ENCODE measurements at regions not wholly inside any gene's neighbourhood (a gene's known extent, or its start where the extent isn't known, plus 50 kb on each side); places are given as distances from the start of the nearest gene placed in this dataset.

DNA sequence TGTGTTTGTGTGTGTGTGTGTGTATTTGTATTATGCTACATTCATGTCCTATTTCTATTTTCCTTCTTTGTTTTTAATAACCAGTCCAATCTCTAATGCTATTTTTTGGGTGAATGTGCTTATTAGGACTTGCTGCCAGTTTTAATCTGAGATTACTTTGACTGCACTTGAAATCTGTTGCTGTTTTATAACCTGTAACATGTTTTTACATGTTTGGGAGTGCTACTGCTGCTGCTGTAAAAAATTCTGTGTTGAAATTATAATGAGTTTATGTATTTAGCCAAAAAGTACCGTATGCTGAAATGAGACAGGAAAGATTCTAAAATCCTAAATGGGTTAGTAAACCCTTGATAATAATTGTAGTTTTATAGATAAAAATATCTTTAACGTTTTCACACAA lies 104.7 kb upstream of the SSBP2 start:
- no peak overlapping the region for H3K4me3 ChIP-seq
- intact Hi-C loops (cut with DNase I): loop anchor here (5.0 to 10.0 kb wide), 2 partner anchors 309 to 312 kb away; no protein-coding TSS in a partner anchor
- peak overlapping the region; percentile 60 for H3K27ac ChIP-seq
- TF ChIP-seq, protein P1, sequence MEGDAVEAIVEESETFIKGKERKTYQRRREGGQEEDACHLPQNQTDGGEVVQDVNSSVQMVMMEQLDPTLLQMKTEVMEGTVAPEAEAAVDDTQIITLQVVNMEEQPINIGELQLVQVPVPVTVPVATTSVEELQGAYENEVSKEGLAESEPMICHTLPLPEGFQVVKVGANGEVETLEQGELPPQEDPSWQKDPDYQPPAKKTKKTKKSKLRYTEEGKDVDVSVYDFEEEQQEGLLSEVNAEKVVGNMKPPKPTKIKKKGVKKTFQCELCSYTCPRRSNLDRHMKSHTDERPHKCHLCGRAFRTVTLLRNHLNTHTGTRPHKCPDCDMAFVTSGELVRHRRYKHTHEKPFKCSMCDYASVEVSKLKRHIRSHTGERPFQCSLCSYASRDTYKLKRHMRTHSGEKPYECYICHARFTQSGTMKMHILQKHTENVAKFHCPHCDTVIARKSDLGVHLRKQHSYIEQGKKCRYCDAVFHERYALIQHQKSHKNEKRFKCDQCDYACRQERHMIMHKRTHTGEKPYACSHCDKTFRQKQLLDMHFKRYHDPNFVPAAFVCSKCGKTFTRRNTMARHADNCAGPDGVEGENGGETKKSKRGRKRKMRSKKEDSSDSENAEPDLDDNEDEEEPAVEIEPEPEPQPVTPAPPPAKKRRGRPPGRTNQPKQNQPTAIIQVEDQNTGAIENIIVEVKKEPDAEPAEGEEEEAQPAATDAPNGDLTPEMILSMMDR (IDR thresholded peaks at IDR 0.05): no peak
- no peaks in the 10 kb centered on the region for H3K27me3 ChIP-seq (ENCODE audit: insufficient read depth in 3 of 3, low read length in 2 of 3)
- ATAC-seq (no peak), DNase-seq (no peak)
- H3K36me3 ChIP-seq (ENCODE audit: insufficient read depth in 1 of 2, low read depth in 1 of 2): no peaks in the 10 kb centered on the region
- no peaks in the 10 kb centered on the region for H3K9me3 ChIP-seq
- WGBS, 3 donors: 30 to 36% (median 34%) methylated on average over 2 of the region's 2 CpGs
- H3K4me1 ChIP-seq: peaks cover 44% of the 10 kb centered on the region

DNA sequence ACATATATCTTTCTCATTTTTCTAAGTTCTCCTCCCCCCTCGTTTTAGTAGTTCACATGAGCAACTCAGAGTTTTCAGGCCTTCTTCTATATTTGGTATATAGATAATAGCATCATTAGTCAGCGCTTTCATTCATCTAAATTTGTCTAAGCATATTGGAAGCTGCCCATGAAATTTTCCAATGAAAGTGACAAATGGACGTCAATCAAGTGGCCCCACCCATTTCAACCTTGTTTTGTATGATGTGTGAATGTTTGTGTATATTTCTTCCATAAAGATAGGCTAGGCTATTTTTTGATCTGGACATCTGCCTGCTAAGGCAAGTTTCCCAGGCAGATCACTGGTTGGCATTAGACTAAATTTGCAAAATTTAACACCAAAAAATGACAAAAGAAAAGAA lies 104.0 kb upstream of the SSBP2 start:
- peak overlapping the region; percentile 60 for H3K27ac ChIP-seq
- WGBS, 3 donors: 24 to 34% (median 27%) methylated on average over 3 of the region's 3 CpGs
- intact Hi-C loops (cut with DNase I): loop anchor here (5.0 to 10.0 kb wide), 6 partner anchors 68 to 348 kb away; partner anchors contain the start of gene ATG10 (in 2 of the 2)
- peaks cover 51% of the 10 kb centered on the region for H3K4me1 ChIP-seq
- H3K9me3 ChIP-seq: no peaks in the 10 kb centered on the region
- H3K27me3 ChIP-seq (ENCODE audit: insufficient read depth in 3 of 3, low read length in 2 of 3): no peaks in the 10 kb centered on the region
- H3K36me3 ChIP-seq (ENCODE audit: insufficient read depth in 1 of 2, low read depth in 1 of 2): no peaks in the 10 kb centered on the region
- DNase-seq: no peak
- ATAC-seq: no peak
- no peak overlapping the region for H3K4me3 ChIP-seq
- TF ChIP-seq, protein P1 (IDR thresholded peaks at IDR 0.05): no peak

DNA sequence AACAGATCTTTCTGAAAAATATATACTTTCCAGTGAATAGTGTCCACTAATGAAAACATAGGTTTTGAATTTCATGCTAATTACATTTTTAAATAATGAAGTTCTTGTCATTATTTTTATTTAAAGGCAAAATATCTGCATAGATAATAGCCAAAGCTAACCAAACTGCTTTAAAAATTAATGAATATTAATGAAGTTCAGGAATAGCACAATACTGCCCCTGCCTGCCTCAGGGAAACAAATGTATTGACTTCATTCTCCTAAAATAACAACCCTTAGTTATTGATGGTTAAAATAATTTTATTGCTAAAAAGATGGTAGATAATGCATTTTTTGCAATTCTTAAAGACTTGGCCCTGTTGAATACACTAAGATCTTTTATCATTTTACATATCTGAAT lies 103.6 kb upstream of the SSBP2 start:
- TF ChIP-seq, protein P1 (IDR thresholded peaks at IDR 0.05): peak; percentile 24
- H3K27ac ChIP-seq: peak overlapping the region; percentile 11
- intact Hi-C loops (cut with DNase I): loop anchor here (5.0 to 10.0 kb wide), 5 partner anchors 67 to 347 kb away; partner anchors contain the start of gene ATG10 (in 2 of the 2)
- H3K9me3 ChIP-seq: no peaks in the 10 kb centered on the region
- no peak for ATAC-seq
- no peaks in the 10 kb centered on the region for H3K36me3 ChIP-seq (ENCODE audit: insufficient read depth in 1 of 2, low read depth in 1 of 2)
- no peak for DNase-seq
- H3K4me1 ChIP-seq: peaks cover 55% of the 10 kb centered on the region
- no peak overlapping the region for H3K4me3 ChIP-seq
- no peaks in the 10 kb centered on the region for H3K27me3 ChIP-seq (ENCODE audit: insufficient read depth in 3 of 3, low read length in 2 of 3)

DNA sequence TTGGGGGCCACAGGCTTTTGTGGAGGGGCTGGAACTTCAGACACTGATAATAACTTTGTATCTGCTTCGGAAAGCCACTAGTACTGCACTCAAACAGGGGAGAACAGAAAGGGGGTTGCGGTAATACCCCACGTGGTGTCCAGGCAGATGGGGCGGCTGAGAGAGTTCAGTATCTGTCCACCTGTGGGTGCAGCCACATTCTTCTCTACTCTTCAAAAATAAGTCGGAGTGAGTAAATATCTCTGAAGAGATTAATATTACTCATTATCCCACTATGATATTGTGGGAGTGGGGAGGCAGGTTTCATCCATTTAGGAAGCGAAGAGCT lies 102.1 kb upstream of the SSBP2 start:
- intact Hi-C loops (cut with DNase I): loop anchor here (5.0 to 10.0 kb wide), 5 partner anchors 66 to 346 kb away; partner anchors contain the start of gene ATG10 (in 2 of the 2)
- no peak for DNase-seq
- Histone ChIP-seq H3K27ac (peak overlapping the region; percentile 95), H3K4me3 (peak overlapping the region; percentile 71), H3K27me3 (ENCODE audit: insufficient read depth in 3 of 3, low read length in 2 of 3) (no peaks in the 10 kb centered on the region), H3K9me3 (no peaks in the 10 kb centered on the region), H3K4me1 (peaks cover 66% of the 10 kb centered on the region), H3K36me3 (ENCODE audit: insufficient read depth in 1 of 2, low read depth in 1 of 2) (no peaks in the 10 kb centered on the region)
- ATAC-seq: no peak
- WGBS, 3 donors: 47 to 61% (median 58%) methylated on average over 6 of the region's 6 CpGs
- TF ChIP-seq, protein P1 (IDR thresholded peaks at IDR 0.05): no peak
